Adrenal gland (tissue), 9 donors: ENCODE measurements at regions not wholly inside any gene's neighbourhood (a gene's known extent, or its start where the extent isn't known, plus 50 kb on each side); places are given as distances from the start of the nearest gene placed in this dataset.

ENCODE experiments used
- DNase-seq, 7 donors: peaks; one replicate each; pipeline ENCODE4 v3.0.0-alpha.2; 2019 to 2020
- H3K27ac ChIP-seq, 5 donors: fragments of 200-600 bp; sonication (generic) in 4 of 5; 1 replicate in 3 of 5; 2 replicates in 2 of 5; pipeline versions ENCODE4 v1.5.1 to v1.8.0; 2016 to 2020; ENCODE audit warnings: mild to moderate bottlenecking in 1 of 5
- H3K27me3 ChIP-seq: fragments of 200-600 bp; 2 replicates; pipeline ENCODE4 v1.8.0; 2021
- H3K36me3 ChIP-seq, 2 donors: fragments of 200-600 bp; replicated peaks in 1 of 2; 1 replicate in 1 of 2; 2 replicates in 1 of 2; pipeline versions ENCODE4 v1.5.1 to v1.8.0; 2018 to 2022
- H3K4me1 ChIP-seq, 2 donors: fragments of 200-600 bp; replicated peaks in 1 of 2; 1 replicate in 1 of 2; 2 replicates in 1 of 2; pipeline versions ENCODE4 v1.5.1 to v1.8.0; 2018 to 2021
- H3K4me3 ChIP-seq, 4 donors: fragments of 200-600 bp; sonication (generic) in 3 of 4; one replicate each; pipeline ENCODE4 v1.5.1; 2016 to 2018
- H3K9me3 ChIP-seq, 3 donors: fragments of 200-600 bp; sonication (generic) in 1 of 3; replicated peaks in 1 of 3; 1 replicate in 2 of 3; 2 replicates in 1 of 3; pipeline versions ENCODE4 v1.5.1 to v1.8.0; 2016 to 2021
- POLR2A ChIP-seq, 2 donors: fragments of 450-650 bp; IDR thresholded peaks; one replicate each; pipeline ENCODE4 v1.6.1; 2017; ENCODE audit warnings: antibody characterized with exemption in 2 of 2, mild to moderate bottlenecking in 2 of 2, moderate library complexity in 1 of 2
- WGBS, 4 donors: extraction: QIAGEN DNeasy Blood & Tissue Kit in 2 of 4; methylation state at CpG; one replicate each; pipeline versions ENCODE4 v1.1.5 to v1.1.7; 2013 to 2017; 5-methylcytosine and 5-hydroxymethylcytosine counted together
- intact Hi-C, 2 donors: fragments of 100-400 bp; cut with DNase I; formaldehyde crosslinking; loops; one replicate each; pipeline versions ENCODE4 v1.14.1 to v1.15.0; 2022 to 2023
- TF ChIP-seq, protein P1 (sequence below), 6 experiments: fragments of 450-650 bp in 4 of 6; fragments of 200-600 bp in 2 of 6; sonication (generic) in 1 of 6; IDR thresholded peaks; 1 replicate in 5 of 6; 2 replicates in 1 of 6; pipeline versions ENCODE4 v1.5.1 to v1.8.0; 2016 to 2021; ENCODE audit warnings: antibody characterized with exemption in 6 of 6, mild to moderate bottlenecking in 2 of 6, moderate library complexity in 1 of 6
- donor health status: healthy with polysubstance abuse.
- donor health status: Bipolar disorder and iron deficiency.
- donor health status: DM: yes; HTN: yes; CAD: no.
- donor health status: DM: no; HTN: no; CAD: no.
- donor health status: DM: no; HTN: no; CAD: no.

DNA sequence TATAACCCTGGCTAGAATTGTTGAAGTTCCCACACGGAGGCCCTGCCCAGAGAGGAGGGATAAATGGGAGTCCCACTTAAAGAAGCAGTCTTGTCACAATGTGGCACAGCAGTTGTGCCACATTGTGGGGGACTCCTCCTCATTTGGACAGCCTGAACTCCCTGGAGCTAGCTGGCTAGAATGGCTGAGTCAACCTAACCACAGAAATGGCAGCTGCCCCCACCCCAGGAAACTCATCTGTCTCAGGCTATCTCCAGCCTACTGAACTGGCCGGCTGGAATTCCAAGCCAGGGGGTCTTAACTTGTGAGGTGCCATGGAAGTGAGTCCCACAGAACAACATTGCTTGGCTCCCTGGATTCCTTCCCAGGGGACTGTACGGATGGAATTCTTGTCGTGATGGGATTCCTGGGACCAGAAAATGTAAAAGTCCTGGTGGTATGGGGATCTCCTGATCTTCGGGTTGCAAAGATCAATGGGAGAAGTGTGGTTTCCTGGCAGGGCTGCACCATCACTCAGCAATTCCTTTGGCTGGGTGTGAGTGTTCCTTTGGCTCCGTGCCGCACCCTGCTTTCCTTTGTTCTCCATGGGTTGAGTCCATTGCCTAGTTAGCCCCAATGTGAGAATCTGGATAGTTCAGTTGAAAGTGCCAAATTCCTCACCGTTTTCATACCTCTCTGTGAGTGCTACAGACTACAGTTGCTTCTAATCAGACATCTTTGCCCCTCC, 791.2 kb upstream of the FAT3 start:
- H3K9me3 ChIP-seq: no peaks in the 10 kb centered on the region
- H3K27me3 ChIP-seq: no peaks in the 10 kb centered on the region
- DNase-seq: no peak
- H3K36me3 ChIP-seq: no peaks in the 10 kb centered on the region
- TF ChIP-seq, protein P1, sequence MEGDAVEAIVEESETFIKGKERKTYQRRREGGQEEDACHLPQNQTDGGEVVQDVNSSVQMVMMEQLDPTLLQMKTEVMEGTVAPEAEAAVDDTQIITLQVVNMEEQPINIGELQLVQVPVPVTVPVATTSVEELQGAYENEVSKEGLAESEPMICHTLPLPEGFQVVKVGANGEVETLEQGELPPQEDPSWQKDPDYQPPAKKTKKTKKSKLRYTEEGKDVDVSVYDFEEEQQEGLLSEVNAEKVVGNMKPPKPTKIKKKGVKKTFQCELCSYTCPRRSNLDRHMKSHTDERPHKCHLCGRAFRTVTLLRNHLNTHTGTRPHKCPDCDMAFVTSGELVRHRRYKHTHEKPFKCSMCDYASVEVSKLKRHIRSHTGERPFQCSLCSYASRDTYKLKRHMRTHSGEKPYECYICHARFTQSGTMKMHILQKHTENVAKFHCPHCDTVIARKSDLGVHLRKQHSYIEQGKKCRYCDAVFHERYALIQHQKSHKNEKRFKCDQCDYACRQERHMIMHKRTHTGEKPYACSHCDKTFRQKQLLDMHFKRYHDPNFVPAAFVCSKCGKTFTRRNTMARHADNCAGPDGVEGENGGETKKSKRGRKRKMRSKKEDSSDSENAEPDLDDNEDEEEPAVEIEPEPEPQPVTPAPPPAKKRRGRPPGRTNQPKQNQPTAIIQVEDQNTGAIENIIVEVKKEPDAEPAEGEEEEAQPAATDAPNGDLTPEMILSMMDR (IDR thresholded peaks at IDR 0.05): no peak
- TF ChIP-seq POLR2A (IDR thresholded peaks at IDR 0.05): no peak
- no peak overlapping the region for H3K27ac ChIP-seq
- WGBS, 4 donors: 76 to 79% (median 76%) methylated on average over 6 to 8 of the region's 8 CpGs
- no peaks in the 10 kb centered on the region for H3K4me1 ChIP-seq
- no peak overlapping the region for H3K4me3 ChIP-seq
- intact Hi-C loops: no loop called here

DNA sequence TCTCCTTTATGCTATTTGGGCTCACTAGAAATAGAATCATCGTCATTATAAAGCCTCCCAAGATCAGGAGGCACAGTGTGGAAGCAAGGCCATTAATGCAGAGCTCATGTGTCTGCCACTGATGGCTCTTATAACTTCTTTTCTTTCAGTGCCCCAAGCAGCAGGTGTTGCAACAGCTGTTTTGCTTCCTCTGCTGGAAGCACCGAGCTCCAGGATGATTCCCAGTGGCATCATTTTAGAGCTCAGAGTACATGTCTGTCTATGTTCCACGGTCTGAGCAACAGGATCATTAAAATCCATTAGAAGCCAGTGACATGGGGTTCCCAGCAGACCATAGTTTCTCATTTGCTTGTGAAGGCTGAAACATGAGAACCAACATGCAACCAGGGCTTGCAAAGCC, 803.0 kb upstream of the FAT3 start:
- Histone ChIP-seq H3K4me1 (no peaks in the 10 kb centered on the region), H3K27me3 (no peaks in the 10 kb centered on the region), H3K36me3 (no peaks in the 10 kb centered on the region), H3K9me3 (peaks cover 0 to 4% (median 0%) of the 10 kb centered on the region in 3 donors), H3K27ac (no peak overlapping the region), H3K4me3 (no peak overlapping the region)
- intact Hi-C loops: no loop called here
- no peak for DNase-seq
- WGBS, 4 donors: 54 to 65% (median 59%) methylated on average over 2 to 3 of the region's 3 CpGs
- no peak for TF ChIP-seq POLR2A (IDR thresholded peaks at IDR 0.05)
- TF ChIP-seq, protein P1 (IDR thresholded peaks at IDR 0.05): no peak

DNA sequence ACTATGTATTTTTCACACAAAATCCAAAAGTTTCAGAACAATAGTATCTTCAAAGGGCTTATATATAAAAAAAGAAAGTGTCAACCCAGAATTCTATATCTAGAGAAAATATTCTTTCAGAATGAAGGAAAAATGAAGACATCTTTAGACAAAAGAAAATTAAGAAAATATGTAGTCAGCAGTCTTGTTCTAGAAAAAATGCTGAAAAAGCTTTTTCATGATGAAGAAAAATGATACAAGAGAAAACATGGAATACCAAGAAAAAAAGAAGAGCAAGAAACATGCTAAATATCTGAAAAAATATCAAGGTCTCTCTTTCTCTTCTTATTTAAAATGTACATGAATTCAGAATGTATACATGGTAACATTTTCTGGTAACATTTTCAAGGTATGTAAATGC, 816.8 kb upstream of the FAT3 start:
- intact Hi-C loops: no loop called here
- no peaks in the 10 kb centered on the region for H3K4me1 ChIP-seq
- no peaks in the 10 kb centered on the region for H3K36me3 ChIP-seq
- no peaks in the 10 kb centered on the region for H3K27me3 ChIP-seq
- TF ChIP-seq POLR2A (IDR thresholded peaks at IDR 0.05): no peak
- TF ChIP-seq, protein P1 (IDR thresholded peaks at IDR 0.05): no peak
- no peaks in the 10 kb centered on the region for H3K9me3 ChIP-seq
- DNase-seq: no peak
- no peak overlapping the region for H3K4me3 ChIP-seq
- H3K27ac ChIP-seq: no peak overlapping the region

DNA sequence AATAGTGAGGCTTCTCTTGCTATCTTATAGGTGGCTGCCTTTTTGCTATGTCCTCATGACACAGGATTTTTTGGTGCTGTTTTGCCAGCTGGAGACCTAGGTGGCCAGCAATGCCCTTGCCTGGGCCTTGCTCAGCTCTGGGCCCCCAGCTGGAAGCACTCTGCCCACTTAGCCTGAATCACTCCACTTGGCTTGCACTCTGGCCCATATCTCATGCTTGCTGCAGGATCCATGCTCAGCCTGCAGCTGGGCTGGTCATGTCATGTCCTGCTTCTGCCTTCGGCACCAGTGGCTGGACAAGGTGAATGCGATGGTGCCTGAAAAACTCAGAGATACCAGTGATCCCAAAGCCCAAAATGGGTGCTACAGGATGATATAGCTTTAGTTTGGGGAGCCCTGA, 818.6 kb upstream of the FAT3 start:
- no peak overlapping the region for H3K27ac ChIP-seq
- no peaks in the 10 kb centered on the region for H3K27me3 ChIP-seq
- H3K4me1 ChIP-seq: no peaks in the 10 kb centered on the region
- no peak for DNase-seq
- H3K9me3 ChIP-seq: no peaks in the 10 kb centered on the region
- no peak overlapping the region for H3K4me3 ChIP-seq
- TF ChIP-seq, protein P1 (IDR thresholded peaks at IDR 0.05): no peak
- TF ChIP-seq POLR2A (IDR thresholded peaks at IDR 0.05): no peak
- H3K36me3 ChIP-seq: no peaks in the 10 kb centered on the region
- intact Hi-C loops: no loop called here
- 85 to 95% (median 93%) methylated on average over 2 of the region's 2 CpGs for whole genome bisulfite sequencing, 4 donors
